ENCODE measurements at regions not wholly inside any gene's neighbourhood (a gene's known extent, or its start where the extent isn't known, plus 50 kb on each side); places are given as distances from the start of the nearest gene placed in this dataset.

GRCh38 chr20:10115021-10115420, 80.2 kb downstream of the ANKEF1 start:
- TF ChIP-seq ZNF791 (tag by site-specific recombination; IDR thresholded peaks at IDR 0.05) (no peak), ZSCAN30 (tag by site-specific recombination; IDR thresholded peaks at IDR 0.05) (no peak), ZNF423 (tag by site-specific recombination; IDR thresholded peaks at IDR 0.05) (no peak), ZNF704 (tag by site-specific recombination; IDR thresholded peaks at IDR 0.05) (no peak), REST (tag by site-specific recombination; IDR thresholded peaks at IDR 0.05) (no peak), SP2 (tag by site-specific recombination; IDR thresholded peaks at IDR 0.05) (no peak), KLF17 (tag by site-specific recombination; IDR thresholded peaks at IDR 0.05) (no peak), ZNF404 (tag by site-specific recombination; IDR thresholded peaks at IDR 0.05) (no peak)

Measured in HEK293 (cell line).